Sciatic nerve (tissue), 2 donors: ENCODE measurements at regions not wholly inside any gene's neighbourhood (a gene's known extent, or its start where the extent isn't known, plus 50 kb on each side); places are given as distances from the start of the nearest gene placed in this dataset.

Experiments
- ATAC-seq: fragments of 200-7000 bp; cut with Tn5 transposase; one replicate; pipeline ENCODE4 v1.9.1; 2020; ENCODE audit warnings: mild to moderate bottlenecking, moderate library complexity
- DNase-seq: peaks from one replicate; pipeline ENCODE4 v3.0.0-alpha.2; 2020; ENCODE audit warnings: low spot score
- intact Hi-C: fragments of 100-400 bp; cut with DNase I; formaldehyde crosslinking; loops from one replicate; pipeline ENCODE4 v1.14.2; 2022
- donor health status: DM: no; HTN: no; CAD: no.
- donor health status: DM: no; HTN: no; CAD: no.

DNA sequence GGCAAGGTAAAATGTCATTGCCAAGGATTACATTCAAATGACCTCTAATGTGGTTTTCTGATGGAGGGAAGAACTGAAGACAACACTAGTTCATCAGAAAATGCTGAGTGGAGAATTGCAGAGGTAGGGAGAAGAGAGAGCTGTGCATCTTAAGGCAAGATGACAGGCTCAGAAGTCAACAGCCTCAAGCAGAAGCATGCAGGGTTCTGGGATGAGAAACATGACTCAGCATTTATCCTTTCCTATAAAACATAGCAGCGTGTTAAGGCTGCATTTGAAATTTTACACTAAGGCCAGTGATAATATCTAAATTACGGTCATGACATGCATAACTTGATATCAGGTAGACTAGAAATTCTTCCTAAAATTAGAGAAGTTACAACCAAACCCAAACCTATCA lies 53.7 kb upstream of the DYRK2 start:
- intact Hi-C loops = no loop called here
- ATAC-seq (no peak), DNase-seq (no peak)

DNA sequence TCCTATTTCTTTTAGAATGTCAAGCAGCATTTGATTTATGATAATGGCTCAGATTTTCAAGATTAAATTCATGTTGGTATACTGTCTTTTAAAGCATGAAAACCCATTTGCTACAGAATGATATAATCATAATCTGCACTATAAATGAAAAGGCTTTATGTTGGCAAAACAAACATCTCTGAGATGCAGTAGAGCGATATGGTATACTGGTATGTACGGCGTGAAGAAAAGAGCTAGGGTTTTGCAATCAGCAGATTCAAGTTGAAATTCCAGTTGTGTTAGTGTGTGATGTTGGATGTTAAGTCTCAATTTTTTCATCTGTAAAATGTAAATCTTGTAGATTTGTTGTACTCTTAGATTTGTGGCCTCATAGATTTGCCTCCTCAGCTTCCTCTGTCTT lies 53.2 kb upstream of the DYRK2 start:
- ATAC-seq = no peak
- intact Hi-C loops = no loop called here
- no peak for DNase-seq

DNA sequence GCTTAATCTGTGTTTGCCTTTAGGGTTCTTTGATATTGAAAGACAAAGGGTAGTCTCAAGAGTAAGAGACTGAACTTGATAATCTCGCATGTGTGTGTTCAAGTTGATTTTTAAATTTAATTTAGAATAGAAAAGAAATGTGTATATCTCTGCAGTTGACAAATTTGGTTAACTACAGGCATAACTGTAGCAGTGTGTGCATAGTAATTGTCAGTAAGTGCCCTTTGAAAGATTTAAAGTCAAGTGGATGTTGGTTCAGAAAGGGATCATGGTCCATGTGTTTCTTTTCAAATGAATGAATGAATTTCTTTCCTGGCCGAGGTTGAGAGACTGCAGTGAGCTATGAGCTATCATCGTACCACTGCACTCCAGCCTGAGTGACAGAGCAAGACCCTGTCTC lies 49.9 kb upstream of the DYRK2 start:
- ATAC-seq (no peak), DNase-seq (no peak)
- intact Hi-C loops = no loop called here
